ENCODE measurements at regions not wholly inside any gene's neighbourhood (a gene's known extent, or its start where the extent isn't known, plus 50 kb on each side); places are given as distances from the start of the nearest gene placed in this dataset.

DNA sequence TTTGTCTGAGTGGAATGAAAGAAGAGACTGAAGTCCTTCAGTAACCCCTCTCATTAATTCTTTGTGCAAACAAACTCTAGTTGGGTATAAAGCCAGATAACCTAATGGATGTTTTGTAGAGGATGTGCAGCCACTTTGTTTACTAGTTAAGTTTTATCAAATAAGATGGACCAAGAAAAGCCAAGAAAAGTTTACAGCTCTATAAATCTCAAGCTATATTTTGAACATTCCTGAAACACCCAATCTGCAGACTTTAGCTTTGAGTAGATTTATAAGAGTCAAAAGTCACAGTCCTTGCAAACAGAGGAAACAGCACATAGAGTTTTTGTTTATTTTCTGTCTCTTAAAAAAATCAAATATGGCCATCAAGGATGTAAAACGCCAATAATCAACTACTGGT is 452.9 kb downstream of the SPRY1 start:
- no peak for DNase-seq

DNA sequence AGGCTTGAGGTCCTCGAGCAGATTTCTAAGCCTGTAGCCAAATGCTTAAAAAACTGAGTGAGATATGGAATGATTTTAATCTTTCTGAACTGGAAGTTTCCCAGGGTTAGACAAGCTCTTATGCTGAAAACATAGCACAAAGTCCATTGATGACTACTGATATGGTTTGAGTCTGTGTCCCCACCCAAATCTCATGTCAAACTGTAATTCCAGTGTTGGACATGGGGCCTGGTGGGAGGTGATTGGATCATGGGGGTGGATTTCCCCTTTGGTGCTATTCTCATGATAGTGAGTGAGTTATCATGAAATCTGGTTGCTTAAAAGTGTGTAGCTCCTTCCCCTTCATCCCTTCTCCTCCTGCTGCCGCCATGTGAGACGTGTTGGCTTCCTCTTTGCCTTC is 454.9 kb downstream of the SPRY1 start:
- DNase-seq, result no peak

DNA sequence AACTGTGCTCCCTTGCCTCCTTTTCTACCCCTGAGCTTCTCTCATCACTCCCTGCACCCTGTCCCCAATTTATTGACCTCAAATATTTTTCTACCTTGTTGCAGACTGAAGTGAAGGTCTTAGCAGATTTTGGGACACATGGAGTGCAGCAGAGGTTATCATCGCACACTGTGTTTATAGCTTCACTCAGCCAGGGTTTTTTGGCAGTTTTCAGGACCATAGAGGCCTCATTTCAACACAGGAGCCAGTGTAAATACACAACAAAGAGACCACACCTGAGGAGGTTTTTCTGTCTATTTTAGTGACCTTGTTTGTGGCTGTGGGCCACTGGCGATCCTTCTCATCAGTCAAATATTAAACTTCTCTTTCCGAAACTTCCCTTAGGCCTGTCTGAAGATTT is 457.1 kb downstream of the SPRY1 start:
- DNase-seq, result no peak

DNA sequence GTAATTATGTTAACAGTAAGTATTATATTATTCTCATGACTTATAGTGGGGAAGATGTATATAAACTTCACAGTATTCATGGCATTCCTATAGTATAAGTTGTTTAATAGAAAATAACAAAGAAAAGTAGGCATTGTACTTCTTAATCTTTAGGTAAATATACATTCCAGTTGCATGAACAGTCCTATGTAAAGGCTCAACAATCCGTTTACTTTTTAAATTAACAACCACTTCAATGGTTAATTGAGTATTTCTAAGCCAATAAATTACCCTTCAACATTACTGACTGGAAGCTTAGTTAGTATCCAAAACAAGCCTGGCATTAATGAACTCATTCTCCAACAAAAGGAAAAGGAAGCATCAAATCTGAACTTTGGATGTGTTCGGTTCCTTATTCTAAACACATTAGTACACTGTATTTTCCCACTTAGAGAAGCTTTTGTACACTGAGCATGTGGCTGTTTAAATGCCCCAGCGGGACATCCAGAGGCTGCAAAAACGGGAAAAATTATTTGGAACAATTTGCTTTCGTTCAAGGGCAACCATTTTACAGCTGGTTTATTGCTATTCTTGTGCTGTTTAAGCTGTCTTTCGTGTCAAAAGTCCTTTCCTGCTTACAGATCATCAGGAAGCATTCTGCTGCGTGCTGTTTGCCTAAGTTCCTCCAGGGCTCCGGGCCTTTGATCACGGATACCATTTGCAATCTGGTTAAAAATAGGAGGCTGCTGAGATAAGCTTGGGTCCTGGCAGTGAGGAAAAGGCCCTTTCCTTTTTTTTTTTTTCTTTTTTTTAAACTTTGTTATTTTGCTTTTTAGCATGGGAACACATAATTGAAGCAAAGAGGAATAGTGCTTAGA is 460.3 kb downstream of the SPRY1 start:
- no peak for DNase-seq

DNA sequence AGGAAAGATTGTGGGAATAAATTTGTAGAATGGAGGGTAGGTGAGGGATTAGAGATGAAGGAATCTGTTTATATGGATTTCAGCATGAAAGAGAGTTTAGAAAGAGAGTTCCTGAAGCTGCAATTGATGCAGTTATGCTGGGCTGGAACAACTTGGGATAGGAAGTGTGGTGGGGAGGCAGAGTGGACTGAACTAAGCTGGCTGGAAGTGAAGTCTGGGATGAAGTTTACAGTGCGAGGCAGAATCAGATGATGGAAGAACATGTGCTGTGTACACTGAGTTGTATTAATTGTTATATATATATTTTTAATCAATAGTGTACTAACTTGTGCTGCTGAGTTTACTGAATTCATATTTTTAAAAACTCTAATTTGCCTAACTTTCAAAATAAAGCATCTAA is 461.9 kb downstream of the SPRY1 start:
- DNase-seq, result no peak

DNA sequence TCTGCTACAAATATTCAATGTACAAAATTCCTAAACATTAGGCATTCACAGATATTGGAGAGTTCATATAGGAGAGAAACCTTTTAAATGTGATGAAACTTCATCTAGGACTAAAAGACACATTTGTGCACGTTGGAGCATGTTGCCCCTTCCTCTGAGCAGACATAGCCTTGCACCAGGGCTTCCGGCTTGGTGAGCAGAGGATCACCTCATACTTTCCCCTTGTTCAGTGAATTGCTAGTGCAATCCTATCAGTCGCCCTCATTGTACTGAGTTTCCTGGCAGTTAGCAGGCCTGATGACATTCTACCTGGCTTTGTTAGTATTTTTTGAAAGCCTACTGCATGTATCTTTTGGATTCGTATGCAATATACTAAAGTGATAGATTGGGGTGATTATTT is 466.2 kb downstream of the SPRY1 start:
- no peak for DNase-seq

DNA sequence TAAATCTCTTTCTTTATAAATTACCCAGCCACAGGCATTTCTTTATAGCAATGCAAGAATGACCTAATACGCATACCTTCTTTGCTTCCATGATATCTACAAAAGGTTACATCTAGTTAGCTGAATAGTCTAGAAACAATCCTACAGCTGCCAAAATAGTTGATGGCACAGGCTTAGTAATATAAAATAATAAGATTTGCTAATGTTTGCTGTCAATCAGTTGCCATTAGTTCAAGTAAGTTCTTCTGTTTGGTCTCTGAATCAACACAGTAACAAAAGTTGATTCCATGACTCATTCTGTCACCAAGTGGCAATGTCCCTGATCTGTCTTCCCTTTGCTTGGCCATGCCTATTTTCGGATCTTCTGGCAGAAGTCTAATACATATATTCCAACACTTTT is 470.2 kb downstream of the SPRY1 start:
- no peak for DNase-seq

DNA sequence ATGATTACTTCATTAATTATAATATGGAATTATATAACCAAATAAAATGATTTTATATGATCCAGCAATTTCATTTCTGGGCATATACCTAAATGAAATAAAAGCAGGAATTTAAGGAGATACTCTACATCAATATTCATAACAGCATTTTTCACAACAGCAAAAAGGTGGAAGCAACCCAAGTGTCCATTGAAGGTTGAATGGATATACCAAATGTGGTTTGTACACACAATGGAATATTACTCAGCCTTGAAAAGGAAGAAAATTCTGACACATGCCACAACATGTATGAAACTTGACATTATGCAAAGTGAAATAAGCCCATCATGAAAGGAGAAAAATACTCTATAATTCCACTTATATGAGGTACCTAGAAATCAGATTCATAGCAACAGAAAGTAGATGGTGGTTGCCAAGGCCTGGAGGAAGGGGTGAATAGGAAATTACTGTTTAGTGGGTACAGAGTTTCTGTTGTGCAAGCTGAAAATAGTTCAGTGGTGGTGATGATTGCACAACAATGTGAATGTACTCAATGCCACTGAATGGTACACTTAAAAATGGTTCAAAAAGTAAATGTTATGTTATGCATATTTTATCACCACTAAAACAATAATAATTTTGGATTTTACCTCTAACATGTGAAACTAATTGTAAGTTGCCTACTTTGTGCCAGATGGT is 471.5 kb downstream of the SPRY1 start:
- DNase-seq, result no peak

DNA sequence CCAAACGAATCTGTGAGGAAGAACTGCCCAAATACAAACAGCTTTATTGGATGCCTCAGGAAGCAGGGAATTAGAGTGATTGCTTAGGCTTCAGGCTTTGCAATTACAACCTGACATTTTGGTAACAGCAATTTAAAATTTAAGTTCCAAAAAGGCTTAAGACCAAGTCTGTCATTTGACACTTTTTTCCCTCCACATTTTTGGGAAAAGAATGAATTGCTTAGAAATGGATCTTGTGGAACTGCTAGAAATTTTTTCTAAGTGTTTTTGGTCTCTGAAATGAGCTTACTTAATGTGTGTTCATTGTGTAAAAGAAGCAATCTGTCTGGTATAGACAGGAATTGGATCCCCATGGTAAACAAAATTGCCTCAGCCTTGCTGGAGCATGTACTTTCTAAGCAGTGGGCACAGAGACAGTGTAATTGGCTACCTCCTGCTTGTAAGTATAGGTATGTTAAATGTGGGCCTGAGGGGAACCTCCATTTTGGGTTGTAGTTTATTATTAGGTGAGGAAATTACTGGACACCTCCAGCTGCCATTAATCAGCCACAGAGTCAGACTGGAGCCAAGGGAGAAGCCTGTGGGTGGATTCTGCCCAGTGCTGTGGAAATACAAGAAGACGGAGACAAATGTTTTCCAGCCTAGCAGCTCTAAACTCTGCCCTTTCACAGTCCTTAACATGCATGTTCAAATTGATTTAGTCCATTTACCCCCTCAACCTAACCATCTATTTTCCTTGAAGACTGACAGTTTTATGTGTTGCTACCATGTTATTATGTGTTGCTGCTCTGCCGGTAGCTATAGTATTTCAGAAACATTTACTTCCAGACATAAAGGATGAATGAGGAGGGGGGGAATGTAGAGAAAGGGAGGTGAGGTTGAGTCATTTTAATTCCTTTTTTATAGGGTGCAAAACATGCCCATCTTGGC is 473.0 kb downstream of the SPRY1 start:
- no peak for DNase-seq

DNA sequence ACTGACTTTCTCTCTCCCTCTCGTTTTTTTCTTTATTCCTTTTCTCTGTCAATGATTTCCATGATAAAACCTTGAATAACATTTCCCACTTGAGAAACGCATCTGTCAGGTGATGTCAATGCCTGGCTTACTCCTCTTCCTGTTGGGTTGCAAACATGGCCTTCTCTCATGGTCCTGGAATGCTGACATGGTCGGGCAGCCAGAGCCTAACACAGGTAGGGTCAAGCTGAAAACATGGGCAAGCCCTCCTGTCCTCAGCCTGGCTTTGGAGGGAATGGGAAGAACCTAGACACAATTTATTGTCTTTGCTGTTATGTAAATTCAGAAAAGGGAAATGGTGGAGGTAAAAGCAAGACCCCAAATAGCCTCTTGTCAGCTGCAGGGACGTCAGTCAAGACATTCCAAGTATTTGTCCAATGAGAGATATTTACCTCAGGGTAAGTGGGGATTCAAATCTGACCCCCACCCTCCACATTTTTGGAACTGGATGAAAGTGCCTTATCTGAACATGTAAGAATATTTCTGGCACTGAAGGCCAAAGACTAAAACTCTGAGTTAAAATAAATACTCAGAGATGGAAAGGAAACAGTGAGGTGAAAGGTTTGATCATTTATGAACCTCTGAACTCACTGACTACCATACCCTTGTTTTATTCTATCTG is 473.8 kb downstream of the SPRY1 start:
- no peak for DNase-seq

DNA sequence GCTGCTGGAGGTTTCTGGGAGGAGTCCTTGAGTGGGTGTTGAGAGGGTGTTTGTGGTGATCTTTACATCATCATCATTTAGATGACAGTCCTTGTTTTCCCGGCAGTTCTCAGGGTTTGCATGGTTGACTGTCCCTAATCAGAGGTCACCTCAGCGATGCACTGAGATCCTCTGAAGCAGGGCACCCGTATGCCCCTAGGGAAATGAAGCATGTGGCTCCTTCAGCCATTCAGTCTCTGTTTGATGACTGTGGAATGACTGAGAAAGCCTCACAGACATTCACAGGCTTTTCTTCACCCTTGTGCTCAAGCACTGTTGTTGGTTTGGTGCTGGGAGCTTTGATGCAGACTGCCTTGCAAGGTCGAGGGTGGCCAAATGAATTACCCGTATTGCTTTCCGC is 474.7 kb downstream of the SPRY1 start:
- no peak for DNase-seq

DNA sequence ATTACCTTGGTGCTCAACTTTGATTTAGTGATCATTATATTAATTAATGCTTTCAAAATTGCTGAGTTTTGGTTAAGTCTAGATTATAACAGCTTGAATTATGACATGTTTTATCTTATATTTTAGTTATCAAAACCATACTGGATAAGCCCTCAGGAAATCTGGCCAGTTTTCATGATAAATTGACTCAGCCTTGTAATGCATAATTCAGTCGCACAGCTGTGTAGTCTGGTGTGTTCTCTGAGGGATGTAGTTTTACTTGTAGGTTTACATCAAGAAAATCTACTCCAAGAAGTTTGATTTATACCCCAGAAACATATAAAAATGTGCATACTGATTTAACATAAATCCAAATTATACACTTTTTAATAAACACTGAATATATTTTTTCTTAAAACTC is 477.5 kb downstream of the SPRY1 start:
- DNase-seq, result no peak

DNA sequence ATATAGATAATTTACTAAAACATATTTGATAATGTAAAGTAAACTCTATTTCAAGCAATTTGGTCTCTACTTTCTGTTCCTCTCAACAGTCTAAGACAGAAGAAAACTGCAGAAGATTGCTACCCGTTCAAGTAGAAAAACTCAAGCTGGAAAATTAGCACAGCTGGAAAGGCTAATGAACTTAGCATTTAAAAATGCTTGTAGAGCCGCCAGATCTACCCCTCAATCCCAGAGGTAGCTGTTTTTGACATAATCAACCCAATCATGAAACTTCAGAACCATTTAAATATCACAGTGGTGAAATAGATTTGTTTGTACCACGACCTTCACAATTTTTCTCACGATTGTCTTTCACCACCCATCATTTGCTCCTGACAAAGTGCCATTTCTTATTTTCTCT is 479.5 kb downstream of the SPRY1 start:
- DNase-seq, result no peak

DNA sequence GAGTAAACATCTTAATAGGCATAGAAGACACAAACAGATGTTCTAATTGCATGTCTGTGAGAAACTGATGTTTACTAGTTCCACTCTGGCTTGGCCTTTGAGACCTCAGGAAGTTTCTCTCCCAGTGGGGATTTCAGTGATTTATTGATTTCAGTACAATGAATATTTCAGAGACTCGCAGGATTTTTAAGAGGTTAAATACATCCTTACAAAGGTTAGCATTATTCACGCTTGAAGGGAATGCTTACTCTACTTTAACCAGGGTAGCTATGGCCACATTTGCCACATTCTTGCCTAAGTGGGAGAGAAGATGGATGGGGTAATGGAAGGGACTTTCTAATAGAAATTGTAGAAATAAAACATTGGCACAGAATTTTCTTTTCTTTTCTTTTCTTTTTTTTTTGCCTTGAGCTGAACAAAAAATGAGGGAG is 480.1 kb downstream of the SPRY1 start:
- DNase-seq, result no peak

DNA sequence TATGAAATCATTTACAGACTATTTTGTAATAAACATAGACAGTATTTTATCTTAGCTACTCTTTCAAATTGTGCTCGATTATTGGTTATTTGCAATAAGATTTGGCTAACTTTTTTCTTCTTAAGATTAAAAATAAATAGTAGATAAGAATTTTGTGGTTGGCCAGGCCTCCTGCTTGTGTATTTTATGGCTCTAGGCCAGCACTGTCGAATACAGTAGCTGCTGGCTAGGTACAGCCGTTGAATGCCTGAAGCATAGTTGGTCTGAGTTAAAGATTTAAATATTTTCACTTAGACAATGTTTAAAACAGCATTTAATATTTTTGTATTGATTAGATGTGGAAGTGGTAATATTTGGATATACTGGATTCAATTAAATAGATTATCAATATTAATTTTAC is 481.0 kb downstream of the SPRY1 start:
- DNase-seq, result no peak

DNA sequence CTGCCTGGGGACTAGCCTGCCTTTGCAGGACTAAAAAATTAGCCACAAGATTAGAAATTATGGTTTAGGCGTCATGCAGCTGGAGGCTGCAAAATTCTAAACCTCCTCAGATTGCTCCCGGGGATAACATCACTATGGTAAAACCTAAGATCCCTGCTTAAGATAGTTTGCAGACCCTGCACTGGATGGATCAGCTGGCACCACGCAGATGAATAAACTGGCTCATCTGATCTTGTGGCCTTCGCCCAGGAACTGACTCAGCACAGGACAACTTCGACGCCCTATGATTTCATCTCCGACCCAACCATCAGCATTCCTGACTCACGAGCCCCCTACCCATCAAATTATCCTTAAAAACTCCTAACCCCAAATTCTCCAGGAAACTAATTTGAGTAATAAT is 482.4 kb downstream of the SPRY1 start:
- DNase-seq, result no peak

DNA sequence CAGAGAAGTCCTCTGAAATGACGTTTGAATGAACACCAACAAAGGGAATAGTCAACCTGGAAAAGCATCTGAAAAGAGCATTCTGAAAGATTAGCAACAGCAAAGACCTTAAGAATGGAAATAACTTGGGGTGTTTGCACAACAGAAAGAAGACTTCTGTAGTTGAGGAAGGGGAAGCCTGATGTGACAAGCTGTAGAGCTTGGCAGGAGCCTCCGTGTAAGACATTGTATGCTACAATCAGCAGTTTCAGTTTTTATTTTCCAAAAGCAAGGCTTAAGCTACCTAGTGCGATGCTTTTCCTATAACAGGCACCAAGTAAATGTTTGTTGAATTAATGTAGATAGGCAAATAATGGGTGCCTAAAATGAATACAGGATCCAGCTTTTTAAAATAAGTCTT is 484.0 kb downstream of the SPRY1 start:
- no peak for DNase-seq

DNA sequence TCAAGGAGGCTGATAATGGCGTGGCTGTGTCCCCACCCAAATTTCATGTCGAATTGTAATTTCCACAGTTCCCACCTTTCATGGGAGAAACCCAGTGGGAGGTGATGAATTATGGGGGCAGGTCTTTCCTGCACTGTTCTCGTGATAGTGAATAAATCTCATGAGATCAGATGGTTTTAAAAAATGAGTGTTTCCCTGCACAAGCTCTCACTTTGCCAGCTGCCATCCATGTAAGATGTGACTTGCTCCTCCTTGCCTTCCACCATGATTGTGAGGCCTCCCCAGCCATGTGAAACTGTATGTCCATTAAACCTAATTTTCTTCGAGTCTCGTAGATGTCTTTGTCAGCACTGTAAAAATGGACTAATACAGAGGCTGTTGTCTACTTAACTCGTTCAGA is 488.3 kb downstream of the SPRY1 start:
- DNase-seq, result no peak

DNA sequence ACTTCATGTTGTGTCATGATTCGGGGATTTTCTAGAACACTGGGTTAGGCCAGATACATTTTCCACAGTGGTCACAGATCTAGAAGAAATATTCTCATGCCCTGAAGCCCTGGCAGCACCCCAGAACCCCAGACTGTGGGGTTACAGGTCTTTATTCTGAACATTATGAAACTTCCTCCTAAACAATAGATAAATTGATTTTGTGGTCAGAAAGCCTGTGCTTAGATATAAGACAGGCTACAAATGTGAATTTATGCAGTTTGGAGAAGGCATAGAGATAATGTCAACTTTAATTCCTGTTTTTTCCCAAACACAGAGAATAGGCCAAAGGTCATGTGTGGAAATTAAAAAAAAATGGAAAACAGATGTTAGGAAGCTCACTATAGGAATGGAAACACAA is 492.9 kb downstream of the SPRY1 start:
- DNase-seq, result no peak

DNA sequence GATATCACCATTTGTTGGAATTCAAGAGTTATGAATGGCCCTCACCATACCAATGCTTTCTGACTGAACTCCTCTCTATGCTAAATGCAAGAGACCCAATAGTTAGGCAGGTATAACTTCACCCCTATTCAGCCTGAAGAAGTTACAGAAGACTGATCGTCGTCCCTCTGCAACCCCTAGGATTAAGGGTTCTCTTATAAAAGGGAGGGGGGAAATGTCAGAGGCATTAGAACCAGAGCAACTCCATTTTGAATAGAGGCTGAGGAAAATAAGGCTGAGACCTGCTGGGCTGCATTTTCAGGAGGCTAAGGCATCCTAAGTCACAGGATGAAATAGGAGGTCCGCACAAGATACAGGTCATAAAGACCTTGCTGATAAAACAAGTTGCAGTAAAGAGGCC is 494.3 kb downstream of the SPRY1 start:
- DNase-seq, result no peak

DNA sequence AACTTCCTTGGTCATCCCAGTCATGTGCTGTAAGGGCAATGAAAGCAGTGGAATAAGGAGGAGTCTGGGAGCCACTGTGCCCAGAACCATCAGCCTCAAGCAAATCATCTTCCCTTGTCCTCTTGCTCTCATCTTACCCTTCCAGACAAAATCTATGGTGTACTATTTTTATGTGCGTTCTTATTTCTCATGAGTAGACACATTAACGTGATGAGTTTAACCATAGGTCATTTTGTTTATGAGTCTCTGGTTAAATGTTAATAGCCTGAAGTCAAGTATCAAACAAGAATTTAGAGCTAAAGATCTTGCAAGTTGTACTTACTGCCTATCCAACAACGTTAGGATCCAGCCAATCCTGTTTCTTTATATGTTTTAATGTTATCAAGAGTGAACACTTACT is 495.3 kb downstream of the SPRY1 start:
- DNase-seq, result no peak

DNA sequence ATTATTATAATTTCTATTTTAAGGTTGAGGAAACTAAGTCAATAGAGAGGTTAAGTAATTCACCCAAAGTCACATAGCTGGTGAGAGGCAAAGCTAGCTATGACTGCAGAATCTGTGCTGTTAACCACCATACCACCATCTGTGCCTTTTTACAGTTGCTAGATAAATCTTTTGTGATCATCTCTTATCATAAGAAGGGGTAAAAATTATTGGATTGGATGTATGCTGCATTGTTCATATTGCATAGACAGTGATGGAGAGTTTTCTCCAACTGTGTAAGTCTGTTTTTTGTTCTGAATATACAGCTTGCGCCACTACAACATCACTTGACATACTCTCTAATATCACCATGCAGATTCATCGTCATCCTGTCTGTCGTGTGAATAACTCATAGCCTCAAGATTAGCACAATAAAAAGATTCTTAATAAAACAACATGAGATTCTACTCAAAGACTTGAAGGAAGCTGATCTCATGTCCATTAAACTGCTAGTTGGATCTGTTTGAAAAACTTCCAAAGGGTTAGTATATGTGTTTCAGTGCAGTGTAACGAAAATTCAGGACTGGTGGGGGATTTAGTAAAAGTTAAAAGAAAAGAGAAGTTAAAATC is 495.9 kb downstream of the SPRY1 start:
- no peak for DNase-seq
